Lower lobe of right lung (tissue), 2 donors: ENCODE measurements at regions not wholly inside any gene's neighbourhood (a gene's known extent, or its start where the extent isn't known, plus 50 kb on each side); places are given as distances from the start of the nearest gene placed in this dataset.

Experiments used
- ATAC-seq, 2 donors: fragments of 200-7000 bp; cut with Tn5 transposase; one replicate each; pipeline ENCODE4 v1.9.1; 2020 to 2022; ENCODE audit warnings: mild to moderate bottlenecking in 2 of 2, moderate library complexity in 2 of 2
- DNase-seq: peaks from one replicate; pipeline ENCODE4 v3.0.0-alpha.2; 2020
- H3K27ac ChIP-seq: fragments of 200-600 bp; one replicate; pipeline ENCODE4 v1.8.0; 2022
- H3K27me3 ChIP-seq: fragments of 200-600 bp; one replicate; pipeline ENCODE4 v1.8.0; 2022; ENCODE audit warnings: low read depth
- H3K36me3 ChIP-seq: fragments of 200-600 bp; one replicate; pipeline ENCODE4 v1.8.0; 2022; ENCODE audit warnings: mild to moderate bottlenecking
- H3K4me1 ChIP-seq: fragments of 200-600 bp; one replicate; pipeline ENCODE4 v1.8.0; 2022
- H3K4me3 ChIP-seq: fragments of 200-600 bp; one replicate; pipeline ENCODE4 v1.8.0; 2022; ENCODE audit warnings: mild to moderate bottlenecking
- H3K9me3 ChIP-seq: fragments of 200-600 bp; one replicate; pipeline ENCODE4 v1.8.0; 2022
- intact Hi-C: fragments of 100-400 bp; cut with DNase I; formaldehyde crosslinking; loops from one replicate; pipeline ENCODE4 v1.11.0; 2022
- TF ChIP-seq, protein P1 (sequence below): fragments of 200-600 bp; IDR thresholded peaks from one replicate; pipeline ENCODE4 v1.8.0; 2022; ENCODE audit warnings: antibody characterized with exemption, mild to moderate bottlenecking
- donor health status: DM: no; HTN: yes; CAD: no; lungs with severe emphysema.

DNA sequence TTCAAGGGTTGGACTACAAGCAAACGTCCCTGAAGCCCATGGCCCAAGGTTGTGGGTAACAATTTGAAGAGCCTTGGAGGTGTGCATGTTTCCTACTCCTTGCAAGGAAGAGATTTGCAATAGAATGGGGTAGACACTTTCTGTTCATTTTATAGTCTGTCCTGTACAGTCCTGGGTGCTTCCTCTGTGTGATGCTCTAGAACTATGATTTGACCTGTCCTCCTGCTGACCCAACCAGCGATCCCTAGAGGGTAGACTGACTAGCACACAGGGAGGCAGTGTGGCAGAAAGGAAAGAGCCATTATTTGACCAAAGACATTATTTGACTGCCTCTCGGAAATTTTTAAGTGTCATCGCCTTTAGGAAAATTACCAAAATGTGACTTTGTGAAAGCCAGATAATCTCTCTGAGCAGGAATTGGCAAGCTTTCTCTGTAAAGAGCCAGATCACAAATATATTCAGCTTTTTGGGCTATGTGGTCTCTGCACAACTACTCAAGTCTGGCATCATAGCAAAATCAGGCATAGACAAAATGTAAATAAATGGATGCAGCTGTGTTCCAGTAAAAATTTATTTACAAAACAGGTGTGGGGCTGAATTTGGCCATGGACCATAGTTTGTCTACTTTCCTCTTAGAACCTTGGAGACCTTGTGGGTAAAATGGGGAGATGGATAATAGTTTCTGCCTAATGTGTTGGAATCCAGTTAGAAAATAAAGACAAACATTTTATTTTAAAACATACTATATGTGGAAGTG is 106.8 kb downstream of the DMRT2 start:
- no peak for ATAC-seq
- Histone ChIP-seq H3K27me3 (no peaks in the 10 kb centered on the region), H3K27ac (no peak overlapping the region), H3K9me3 (no peaks in the 10 kb centered on the region), H3K4me1 (no peaks in the 10 kb centered on the region), H3K36me3 (no peaks in the 10 kb centered on the region), H3K4me3 (no peak overlapping the region)
- DNase-seq: no peak
- TF ChIP-seq, protein P1, sequence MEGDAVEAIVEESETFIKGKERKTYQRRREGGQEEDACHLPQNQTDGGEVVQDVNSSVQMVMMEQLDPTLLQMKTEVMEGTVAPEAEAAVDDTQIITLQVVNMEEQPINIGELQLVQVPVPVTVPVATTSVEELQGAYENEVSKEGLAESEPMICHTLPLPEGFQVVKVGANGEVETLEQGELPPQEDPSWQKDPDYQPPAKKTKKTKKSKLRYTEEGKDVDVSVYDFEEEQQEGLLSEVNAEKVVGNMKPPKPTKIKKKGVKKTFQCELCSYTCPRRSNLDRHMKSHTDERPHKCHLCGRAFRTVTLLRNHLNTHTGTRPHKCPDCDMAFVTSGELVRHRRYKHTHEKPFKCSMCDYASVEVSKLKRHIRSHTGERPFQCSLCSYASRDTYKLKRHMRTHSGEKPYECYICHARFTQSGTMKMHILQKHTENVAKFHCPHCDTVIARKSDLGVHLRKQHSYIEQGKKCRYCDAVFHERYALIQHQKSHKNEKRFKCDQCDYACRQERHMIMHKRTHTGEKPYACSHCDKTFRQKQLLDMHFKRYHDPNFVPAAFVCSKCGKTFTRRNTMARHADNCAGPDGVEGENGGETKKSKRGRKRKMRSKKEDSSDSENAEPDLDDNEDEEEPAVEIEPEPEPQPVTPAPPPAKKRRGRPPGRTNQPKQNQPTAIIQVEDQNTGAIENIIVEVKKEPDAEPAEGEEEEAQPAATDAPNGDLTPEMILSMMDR: no peak
- intact Hi-C loops: no loop called here

DNA sequence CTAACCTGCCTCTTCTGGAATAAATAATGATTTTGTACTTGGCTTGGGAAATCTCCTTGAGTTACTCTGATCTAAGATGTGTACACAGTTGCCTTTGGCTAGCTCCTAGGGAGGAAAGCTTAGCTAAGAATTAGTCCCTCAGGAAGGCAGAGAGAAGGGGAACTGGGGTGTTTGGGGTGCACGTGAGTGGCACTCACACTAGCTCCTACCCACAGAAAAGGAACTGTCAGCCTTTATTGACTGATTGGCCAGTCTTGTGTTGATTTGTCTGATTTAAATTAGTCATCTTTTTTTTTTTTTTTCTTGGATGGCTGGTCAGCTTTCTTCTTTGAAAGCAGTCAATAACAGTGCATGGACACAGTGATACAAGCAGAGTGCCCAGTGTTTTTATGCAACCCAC is 107.7 kb downstream of the DMRT2 start:
- Histone ChIP-seq H3K4me1 (no peaks in the 10 kb centered on the region), H3K4me3 (no peak overlapping the region), H3K9me3 (no peaks in the 10 kb centered on the region), H3K27me3 (no peaks in the 10 kb centered on the region), H3K27ac (no peak overlapping the region), H3K36me3 (no peaks in the 10 kb centered on the region)
- intact Hi-C loops: no loop called here
- ATAC-seq (no peak), DNase-seq (no peak)
- TF ChIP-seq, protein P1: no peak

DNA sequence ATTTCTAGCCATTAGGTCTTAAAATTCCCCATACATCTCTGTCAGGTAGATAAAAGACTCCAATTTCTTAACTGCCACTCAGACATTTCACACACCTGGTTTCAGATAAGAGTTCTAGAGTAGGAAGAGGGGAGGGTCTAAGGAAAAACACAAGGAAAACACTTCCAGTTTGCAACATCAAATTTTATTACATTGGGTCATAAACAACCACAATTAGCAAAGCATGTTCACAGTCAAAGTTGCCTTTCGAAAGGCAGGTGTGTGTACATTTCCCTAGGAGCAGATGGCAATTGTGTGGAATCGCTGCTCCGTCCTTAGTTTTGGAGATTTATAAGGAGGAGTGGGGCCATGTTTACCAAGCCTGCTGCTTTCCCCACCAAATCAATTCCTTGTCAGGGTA is 120.8 kb downstream of the DMRT2 start:
- ATAC-seq (no peak), DNase-seq (no peak)
- no peaks in the 10 kb centered on the region for H3K36me3 ChIP-seq
- TF ChIP-seq, protein P1: no peak
- no peaks in the 10 kb centered on the region for H3K4me1 ChIP-seq
- intact Hi-C loops: no loop called here
- H3K9me3 ChIP-seq: peaks cover 10% of the 10 kb centered on the region
- no peak overlapping the region for H3K27ac ChIP-seq
- H3K4me3 ChIP-seq: no peak overlapping the region
- no peaks in the 10 kb centered on the region for H3K27me3 ChIP-seq

DNA sequence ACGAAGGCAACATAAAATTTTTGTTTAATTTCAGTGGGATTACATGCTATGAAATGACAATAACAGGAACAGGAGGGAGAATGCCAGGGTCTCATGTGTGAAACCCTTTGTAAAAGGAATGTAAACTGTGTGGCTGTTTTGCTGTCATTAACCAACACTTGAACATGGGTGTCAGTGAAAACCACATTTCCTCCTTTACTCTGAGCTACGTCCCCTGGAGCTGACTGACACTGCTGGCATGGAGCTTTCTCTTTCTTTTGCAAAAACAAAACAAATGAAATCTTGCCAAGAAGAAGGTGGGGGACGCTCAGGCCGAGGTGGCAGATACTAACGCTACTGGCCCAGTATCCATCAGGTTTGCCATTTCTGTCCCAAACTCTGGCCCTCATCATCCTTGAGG is 121.4 kb downstream of the DMRT2 start:
- H3K27me3 ChIP-seq: no peaks in the 10 kb centered on the region
- H3K4me1 ChIP-seq: no peaks in the 10 kb centered on the region
- DNase-seq: no peak

DNA sequence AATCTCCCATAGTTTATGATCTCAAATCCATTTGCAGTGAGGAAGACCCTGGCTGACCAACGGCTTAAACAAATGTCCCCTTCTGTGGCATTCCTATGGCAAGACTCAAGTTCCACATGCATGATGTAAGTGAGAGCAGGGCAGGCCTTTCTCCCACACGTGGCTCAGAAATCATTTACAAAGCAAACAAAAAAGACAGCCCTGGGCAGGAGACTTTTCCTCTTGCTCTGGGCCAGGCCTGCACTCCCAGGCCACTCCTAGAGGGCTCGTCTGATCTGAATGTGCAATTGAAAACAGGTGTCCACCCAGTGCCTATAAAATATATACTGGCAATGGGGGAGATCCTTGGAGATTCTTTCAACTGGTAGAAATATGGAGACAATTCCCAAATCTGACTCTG is 123.1 kb downstream of the DMRT2 start:
- no peak overlapping the region for H3K27ac ChIP-seq
- intact Hi-C loops: no loop called here
- DNase-seq (no peak), ATAC-seq (peak; percentile 16 to 65)
- no peaks in the 10 kb centered on the region for H3K27me3 ChIP-seq
- peaks cover 9% of the 10 kb centered on the region for H3K9me3 ChIP-seq
- no peak overlapping the region for H3K4me3 ChIP-seq
- H3K36me3 ChIP-seq: no peaks in the 10 kb centered on the region
- TF ChIP-seq, protein P1: no peak
- no peaks in the 10 kb centered on the region for H3K4me1 ChIP-seq

More for the DNA sequence above, 121.4 kb downstream of the DMRT2 start:
- intact Hi-C loops: no loop called here
- no peak for ATAC-seq
- H3K4me3 ChIP-seq: no peak overlapping the region
- no peaks in the 10 kb centered on the region for H3K36me3 ChIP-seq
- no peak overlapping the region for H3K27ac ChIP-seq
- TF ChIP-seq, protein P1: no peak
- peaks cover 10% of the 10 kb centered on the region for H3K9me3 ChIP-seq
